ENCODE measurements at regions not wholly inside any gene's neighbourhood (a gene's known extent, or its start where the extent isn't known, plus 50 kb on each side); places are given as distances from the start of the nearest gene placed in this dataset.

GRCh38 chr16:9545522-9546437, 454.3 kb downstream of the HAPSTR1 start:
- TF ChIP-seq YY1 (IDR thresholded peaks at IDR 0.05; ENCODE audit: low read depth): no peak
- no peak for TF ChIP-seq RAD21 (IDR thresholded peaks at IDR 0.05; ENCODE audit: low read depth)
- no peak for TF ChIP-seq ZBTB7A (IDR thresholded peaks at IDR 0.05; ENCODE audit: low read depth)
- TF ChIP-seq NFIC (IDR thresholded peaks at IDR 0.05): no peak
- TF ChIP-seq USF1 (IDR thresholded peaks at IDR 0.05): no peak
- TF ChIP-seq REST (IDR thresholded peaks at IDR 0.05; ENCODE audit: low read depth): no peak
- no peak for TF ChIP-seq CEBPB (IDR thresholded peaks at IDR 0.05)
- no peak for TF ChIP-seq MAX (IDR thresholded peaks at IDR 0.05)
- no peak for TF ChIP-seq TCF12 (IDR thresholded peaks at IDR 0.05; ENCODE audit: low read depth)
- TF ChIP-seq FOXM1 (IDR thresholded peaks at IDR 0.05; ENCODE audit: borderline replicate concordance, low read depth): no peak
- no peak for TF ChIP-seq TAF1 (IDR thresholded peaks at IDR 0.05; ENCODE audit: low read depth)
- no peak for TF ChIP-seq EGR1 (IDR thresholded peaks at IDR 0.05)
- TF ChIP-seq EP300 (IDR thresholded peaks at IDR 0.05; ENCODE audit: borderline replicate concordance): no peak
- no peak for TF ChIP-seq CREB1 (IDR thresholded peaks at IDR 0.05; ENCODE audit: low read depth)
- no peak for TF ChIP-seq TEAD4 (IDR thresholded peaks at IDR 0.05)

GRCh38 chr16:9546438-9546786, 455.0 kb downstream of the HAPSTR1 start:
- TF ChIP-seq FOXM1 (IDR thresholded peaks at IDR 0.05; ENCODE audit: borderline replicate concordance, low read depth) (no peak), NFIC (IDR thresholded peaks at IDR 0.05) (no peak), TEAD4 (IDR thresholded peaks at IDR 0.05) (no peak), USF1 (IDR thresholded peaks at IDR 0.05) (no peak), CREB1 (IDR thresholded peaks at IDR 0.05; ENCODE audit: low read depth) (no peak), RAD21 (IDR thresholded peaks at IDR 0.05; ENCODE audit: low read depth) (no peak), REST (IDR thresholded peaks at IDR 0.05; ENCODE audit: low read depth) (no peak), TAF1 (IDR thresholded peaks at IDR 0.05; ENCODE audit: low read depth) (no peak), MAX (IDR thresholded peaks at IDR 0.05) (no peak), YY1 (IDR thresholded peaks at IDR 0.05; ENCODE audit: low read depth) (no peak), EGR1 (IDR thresholded peaks at IDR 0.05) (no peak), ZBTB7A (IDR thresholded peaks at IDR 0.05; ENCODE audit: low read depth) (no peak), TCF12 (IDR thresholded peaks at IDR 0.05; ENCODE audit: low read depth) (no peak), CEBPB (IDR thresholded peaks at IDR 0.05) (no peak), EP300 (IDR thresholded peaks at IDR 0.05; ENCODE audit: borderline replicate concordance) (no peak)

GRCh38 chr16:9549487-9549886, 458.0 kb downstream of the HAPSTR1 start:
- TF ChIP-seq ZBTB7A (IDR thresholded peaks at IDR 0.05; ENCODE audit: low read depth): no peak
- no peak for TF ChIP-seq CEBPB (IDR thresholded peaks at IDR 0.05)
- TF ChIP-seq EP300 (IDR thresholded peaks at IDR 0.05; ENCODE audit: borderline replicate concordance): no peak
- TF ChIP-seq REST (IDR thresholded peaks at IDR 0.05; ENCODE audit: low read depth): no peak
- no peak for TF ChIP-seq USF1 (IDR thresholded peaks at IDR 0.05)
- TF ChIP-seq FOXM1 (IDR thresholded peaks at IDR 0.05; ENCODE audit: borderline replicate concordance, low read depth): no peak
- TF ChIP-seq CREB1 (IDR thresholded peaks at IDR 0.05; ENCODE audit: low read depth): no peak
- no peak for TF ChIP-seq YY1 (IDR thresholded peaks at IDR 0.05; ENCODE audit: low read depth)
- no peak for TF ChIP-seq MAX (IDR thresholded peaks at IDR 0.05)
- TF ChIP-seq NFIC (IDR thresholded peaks at IDR 0.05): no peak
- TF ChIP-seq EGR1 (IDR thresholded peaks at IDR 0.05): no peak
- no peak for TF ChIP-seq TEAD4 (IDR thresholded peaks at IDR 0.05)
- TF ChIP-seq TCF12 (IDR thresholded peaks at IDR 0.05; ENCODE audit: low read depth): no peak
- no peak for TF ChIP-seq TAF1 (IDR thresholded peaks at IDR 0.05; ENCODE audit: low read depth)
- TF ChIP-seq RAD21 (IDR thresholded peaks at IDR 0.05; ENCODE audit: low read depth): no peak

Measured in Ishikawa (cell line).